Neural crest cell (in vitro differentiated cells): ENCODE measurements at regions not wholly inside any gene's neighbourhood (a gene's known extent, or its start where the extent isn't known, plus 50 kb on each side); places are given as distances from the start of the nearest gene placed in this dataset.

Experiments
- DNase-seq: peaks from one replicate; pipeline ENCODE4 v3.0.0; 2021; ENCODE audit warnings: low read depth, mixed read lengths, low spot score
- H3K27ac Mint-ChIP-seq: one replicate; pipeline ENCODE4 v1.8.0; 2021; ENCODE audit warnings: mild to moderate bottlenecking, mixed read lengths; ENCODE audit not compliant: unreplicated experiment
- H3K27me3 Mint-ChIP-seq: 2 replicates; pipeline ENCODE4 v1.8.0; 2021; ENCODE audit warnings: low read depth, mild to moderate bottlenecking, mixed read lengths
- H3K36me3 Mint-ChIP-seq: 2 replicates; pipeline ENCODE4 v1.8.0; 2021; ENCODE audit warnings: low read depth, mild to moderate bottlenecking, mixed read lengths
- H3K4me1 Mint-ChIP-seq: 2 replicates; pipeline ENCODE4 v1.8.0; 2021; ENCODE audit warnings: mixed read lengths
- H3K4me3 Mint-ChIP-seq: one replicate; pipeline ENCODE4 v1.8.0; 2021; ENCODE audit warnings: mild to moderate bottlenecking, mixed read lengths
- H3K9me3 Mint-ChIP-seq: 2 replicates; pipeline ENCODE4 v1.8.0; 2021; ENCODE audit warnings: mixed read lengths
- CTCF ChIP-seq: fragments of 200-600 bp; sonication (generic); conservative IDR thresholded peaks from 2 replicates; pipeline ENCODE4 v1.5.0; 2021; ENCODE audit warnings: antibody characterized with exemption, mild to moderate bottlenecking

- peak; percentile 84 for TF ChIP-seq CTCF
- Mint-ChIP-seq H3K4me1 (no peaks in the 10 kb centered on the region), H3K9me3 (no peaks in the 10 kb centered on the region), H3K36me3 (no peaks in the 10 kb centered on the region), H3K27ac (no peak overlapping the region), H3K27me3 (no peaks in the 10 kb centered on the region), H3K4me3 (no peak overlapping the region)
- peak; percentile 5 for DNase-seq
Measured at GRCh38 chr5:28766565-28767158, 1728.3 kb upstream of the CDH9 start.

- no peaks in the 10 kb centered on the region for H3K4me1 Mint-ChIP-seq
- no peak for TF ChIP-seq CTCF
- no peak overlapping the region for H3K27ac Mint-ChIP-seq
- no peak for DNase-seq
- no peaks in the 10 kb centered on the region for H3K9me3 Mint-ChIP-seq
- H3K4me3 Mint-ChIP-seq: no peak overlapping the region
- H3K36me3 Mint-ChIP-seq: no peaks in the 10 kb centered on the region
- H3K27me3 Mint-ChIP-seq: no peaks in the 10 kb centered on the region
Measured at GRCh38 chr5:28751396-28751795, 1713.0 kb upstream of the CDH9 start.

- Mint-ChIP-seq H3K4me1 (no peaks in the 10 kb centered on the region), H3K27me3 (no peaks in the 10 kb centered on the region), H3K36me3 (no peaks in the 10 kb centered on the region), H3K4me3 (no peak overlapping the region), H3K27ac (no peak overlapping the region), H3K9me3 (no peaks in the 10 kb centered on the region)
- no peak for TF ChIP-seq CTCF
- DNase-seq: no peak
Measured at GRCh38 chr5:28750251-28750650, 1711.9 kb upstream of the CDH9 start.

- Mint-ChIP-seq H3K4me3 (no peak overlapping the region), H3K36me3 (no peaks in the 10 kb centered on the region), H3K4me1 (no peaks in the 10 kb centered on the region), H3K9me3 (no peaks in the 10 kb centered on the region), H3K27me3 (no peaks in the 10 kb centered on the region), H3K27ac (no peak overlapping the region)
- no peak for TF ChIP-seq CTCF
- DNase-seq: no peak
Measured at GRCh38 chr5:28748446-28748845, 1710.1 kb upstream of the CDH9 start.

- TF ChIP-seq CTCF: no peak
- DNase-seq: no peak
- Mint-ChIP-seq H3K27ac (no peak overlapping the region), H3K4me3 (no peak overlapping the region), H3K4me1 (no peaks in the 10 kb centered on the region), H3K9me3 (peaks cover 2% of the 10 kb centered on the region), H3K36me3 (no peaks in the 10 kb centered on the region), H3K27me3 (no peaks in the 10 kb centered on the region)
Measured at GRCh38 chr5:28743716-28744110, 1705.3 kb upstream of the CDH9 start.
